Peyer's patch (tissue), 4 donors: ENCODE measurements at regions not wholly inside any gene's neighbourhood (a gene's known extent, or its start where the extent isn't known, plus 50 kb on each side); places are given as distances from the start of the nearest gene placed in this dataset.

Source experiments
- DNase-seq, 3 donors: peaks; one replicate each; pipeline ENCODE4 v3.0.0-alpha.2; 2017 to 2019
- H3K27ac ChIP-seq, 4 donors: fragments of 200-600 bp; sonication (generic); one replicate each; pipeline ENCODE4 v1.5.1; 2016 to 2019
- H3K27me3 ChIP-seq, 2 donors: fragments of 200-600 bp; sonication (generic); one replicate each; pipeline ENCODE4 v1.5.1; 2019
- H3K36me3 ChIP-seq, 3 donors: fragments of 200-600 bp; sonication (generic); one replicate each; pipeline ENCODE4 v1.5.1; 2016 to 2019
- H3K4me1 ChIP-seq, 4 donors: fragments of 200-600 bp; sonication (generic); one replicate each; pipeline ENCODE4 v1.5.1; 2016 to 2019
- H3K4me3 ChIP-seq, 4 donors: fragments of 200-600 bp; sonication (generic); 1 replicate in 3 of 4; 2 replicates in 1 of 4; pipeline ENCODE4 v1.5.1; 2016 to 2019; ENCODE audit warnings: mild to moderate bottlenecking in 1 of 4
- H3K9me3 ChIP-seq, 4 donors: fragments of 200-600 bp; sonication (generic); one replicate each; pipeline ENCODE4 v1.5.1; 2016 to 2019; ENCODE audit warnings: mild to moderate bottlenecking in 1 of 4
- POLR2A ChIP-seq, 2 donors: fragments of 450-650 bp; IDR thresholded peaks; one replicate each; pipeline ENCODE4 v1.5.1; 2017; ENCODE audit warnings: antibody characterized with exemption in 2 of 2, mild to moderate bottlenecking in 2 of 2, moderate library complexity in 2 of 2
- TF ChIP-seq, protein P1 (sequence below), 6 experiments: fragments of 450-650 bp in 4 of 6; fragments of 200-600 bp in 2 of 6; sonication (generic) in 1 of 6; IDR thresholded peaks; one replicate each; pipeline ENCODE4 v1.5.1; 2017 to 2019; ENCODE audit warnings: antibody characterized with exemption in 6 of 6, mild to moderate bottlenecking in 3 of 6, moderate library complexity in 1 of 6

DNA sequence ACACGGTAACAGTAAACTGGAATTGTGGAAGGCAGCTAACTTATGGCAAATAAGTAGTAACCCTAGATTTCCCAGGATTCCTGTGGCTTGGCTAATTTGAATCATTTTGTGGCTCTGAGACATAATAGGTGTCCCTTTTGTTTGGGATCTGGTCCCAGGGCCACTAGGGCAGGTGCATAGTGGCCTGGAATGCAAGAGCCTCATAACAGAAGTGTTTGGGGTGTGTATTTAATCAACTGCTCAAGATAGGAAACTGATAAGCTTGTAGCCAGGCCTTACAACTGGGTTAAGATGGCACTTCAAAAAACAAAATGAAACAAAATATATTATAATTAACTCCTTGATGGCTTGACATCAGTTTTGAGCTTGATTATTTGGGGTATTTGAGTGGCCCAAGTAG, 541.8 kb downstream of the ETV1 start:
- no peaks in the 10 kb centered on the region for H3K27me3 ChIP-seq
- no peaks in the 10 kb centered on the region for H3K36me3 ChIP-seq
- no peak for DNase-seq
- no peaks in the 10 kb centered on the region for H3K4me1 ChIP-seq
- no peak overlapping the region for H3K27ac ChIP-seq
- H3K4me3 ChIP-seq = no peak overlapping the region
- H3K9me3 ChIP-seq = no peaks in the 10 kb centered on the region
- TF ChIP-seq, protein P1, sequence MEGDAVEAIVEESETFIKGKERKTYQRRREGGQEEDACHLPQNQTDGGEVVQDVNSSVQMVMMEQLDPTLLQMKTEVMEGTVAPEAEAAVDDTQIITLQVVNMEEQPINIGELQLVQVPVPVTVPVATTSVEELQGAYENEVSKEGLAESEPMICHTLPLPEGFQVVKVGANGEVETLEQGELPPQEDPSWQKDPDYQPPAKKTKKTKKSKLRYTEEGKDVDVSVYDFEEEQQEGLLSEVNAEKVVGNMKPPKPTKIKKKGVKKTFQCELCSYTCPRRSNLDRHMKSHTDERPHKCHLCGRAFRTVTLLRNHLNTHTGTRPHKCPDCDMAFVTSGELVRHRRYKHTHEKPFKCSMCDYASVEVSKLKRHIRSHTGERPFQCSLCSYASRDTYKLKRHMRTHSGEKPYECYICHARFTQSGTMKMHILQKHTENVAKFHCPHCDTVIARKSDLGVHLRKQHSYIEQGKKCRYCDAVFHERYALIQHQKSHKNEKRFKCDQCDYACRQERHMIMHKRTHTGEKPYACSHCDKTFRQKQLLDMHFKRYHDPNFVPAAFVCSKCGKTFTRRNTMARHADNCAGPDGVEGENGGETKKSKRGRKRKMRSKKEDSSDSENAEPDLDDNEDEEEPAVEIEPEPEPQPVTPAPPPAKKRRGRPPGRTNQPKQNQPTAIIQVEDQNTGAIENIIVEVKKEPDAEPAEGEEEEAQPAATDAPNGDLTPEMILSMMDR (IDR thresholded peaks at IDR 0.05) = no peak
- no peak for TF ChIP-seq POLR2A (IDR thresholded peaks at IDR 0.05)

DNA sequence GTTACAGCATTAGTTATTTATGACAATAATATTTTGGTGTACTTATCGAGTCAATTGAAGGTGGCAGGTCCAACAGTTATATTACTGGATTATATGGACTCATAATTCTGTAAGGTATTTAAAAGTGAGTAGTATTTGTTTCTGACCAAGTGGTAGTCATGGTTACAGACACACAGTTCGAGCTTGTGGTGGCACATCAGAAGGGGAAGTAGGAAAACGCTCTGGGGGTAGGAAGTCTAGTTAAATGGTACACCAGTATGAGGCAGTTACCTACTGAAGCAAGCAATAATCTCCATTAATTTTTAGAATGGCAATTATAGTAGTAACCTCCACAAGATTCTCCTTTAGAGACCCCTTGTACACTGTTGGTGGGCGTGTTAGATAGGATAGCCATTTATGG, 541.2 kb downstream of the ETV1 start:
- Histone ChIP-seq H3K4me1 (no peaks in the 10 kb centered on the region), H3K27me3 (no peaks in the 10 kb centered on the region), H3K36me3 (no peaks in the 10 kb centered on the region), H3K9me3 (no peaks in the 10 kb centered on the region), H3K27ac (no peak overlapping the region), H3K4me3 (no peak overlapping the region)
- DNase-seq = no peak
- TF ChIP-seq, protein P1 (IDR thresholded peaks at IDR 0.05) = no peak
- no peak for TF ChIP-seq POLR2A (IDR thresholded peaks at IDR 0.05)

DNA sequence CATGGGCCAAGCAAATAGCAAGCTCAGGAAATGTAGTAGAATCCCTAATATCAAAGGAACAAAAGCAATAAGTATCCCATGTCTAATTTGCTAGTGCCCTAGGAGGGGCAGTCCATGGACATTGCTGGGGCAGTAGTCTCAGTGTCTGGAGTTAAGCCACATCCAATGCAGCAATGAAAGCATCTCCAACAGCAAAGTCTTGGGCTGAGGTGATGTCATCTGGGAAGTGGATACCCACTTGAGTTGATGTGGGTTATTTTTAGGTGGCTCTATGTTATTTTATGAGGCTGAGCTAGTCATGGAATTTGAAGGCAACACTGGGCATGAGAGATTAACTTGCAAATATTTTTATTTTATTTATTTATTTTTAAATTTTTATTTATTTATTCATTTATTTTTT, 540.0 kb downstream of the ETV1 start:
- TF ChIP-seq POLR2A (IDR thresholded peaks at IDR 0.05) = no peak
- TF ChIP-seq, protein P1 (IDR thresholded peaks at IDR 0.05) = no peak
- H3K27me3 ChIP-seq = no peaks in the 10 kb centered on the region
- no peak overlapping the region for H3K4me3 ChIP-seq
- no peaks in the 10 kb centered on the region for H3K9me3 ChIP-seq
- H3K4me1 ChIP-seq = no peaks in the 10 kb centered on the region
- no peak overlapping the region for H3K27ac ChIP-seq
- no peaks in the 10 kb centered on the region for H3K36me3 ChIP-seq
- no peak for DNase-seq

DNA sequence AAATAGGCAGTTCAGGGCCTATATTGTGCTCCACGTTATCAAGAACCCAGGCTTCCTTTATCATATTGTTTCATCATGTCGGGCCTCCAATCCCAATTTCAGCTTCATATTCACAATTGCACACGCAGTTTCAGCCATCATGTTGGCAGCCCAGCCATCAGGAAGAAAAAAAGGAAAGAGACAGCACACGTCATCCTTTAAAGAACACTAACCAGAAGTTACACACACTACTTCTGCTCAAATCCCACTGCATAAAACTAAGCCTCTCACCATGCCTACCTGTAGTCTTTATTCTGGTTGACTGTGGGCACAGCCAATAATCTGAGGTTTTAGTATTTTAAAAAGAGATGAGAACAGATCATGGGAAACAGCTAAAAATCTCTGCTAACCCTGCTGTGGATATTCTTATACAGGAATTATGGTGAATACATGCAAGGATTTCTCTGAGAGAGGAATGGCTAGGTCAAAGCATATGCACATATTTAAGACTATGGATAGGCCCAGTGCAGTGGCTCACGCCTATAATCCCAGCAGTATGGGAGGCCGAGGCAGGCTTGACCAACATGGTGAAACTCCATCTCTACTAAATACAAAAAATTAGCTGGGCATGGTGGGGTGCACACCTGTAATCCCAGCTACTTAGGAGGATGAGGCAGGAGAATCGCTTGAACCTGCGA, 534.4 kb downstream of the ETV1 start:
- TF ChIP-seq, protein P1 (IDR thresholded peaks at IDR 0.05) = no peak
- TF ChIP-seq POLR2A (IDR thresholded peaks at IDR 0.05) = no peak
- H3K36me3 ChIP-seq = no peaks in the 10 kb centered on the region
- no peak for DNase-seq
- H3K9me3 ChIP-seq = no peaks in the 10 kb centered on the region
- H3K4me1 ChIP-seq = no peaks in the 10 kb centered on the region
- no peaks in the 10 kb centered on the region for H3K27me3 ChIP-seq
- H3K27ac ChIP-seq = no peak overlapping the region
- no peak overlapping the region for H3K4me3 ChIP-seq

DNA sequence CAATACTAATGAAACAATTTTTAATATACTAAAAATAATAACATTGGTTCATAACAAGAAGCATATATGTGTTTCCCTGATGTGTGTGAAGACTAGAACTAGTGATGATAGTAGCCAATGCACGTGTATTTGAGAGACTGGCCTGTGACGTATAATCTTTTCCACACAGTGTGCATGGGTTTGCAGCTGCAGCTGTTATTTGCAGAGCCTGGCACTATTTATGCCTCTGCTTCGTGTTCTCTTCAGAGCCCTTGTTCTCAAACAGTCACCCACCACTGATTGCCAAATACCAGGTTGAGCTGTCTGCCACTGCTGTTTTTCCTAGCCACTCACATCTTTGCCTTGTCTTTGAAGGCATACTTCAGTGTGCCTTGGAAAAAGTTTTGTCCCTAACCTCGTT, 531.7 kb downstream of the ETV1 start:
- Histone ChIP-seq H3K27me3 (no peaks in the 10 kb centered on the region), H3K27ac (no peak overlapping the region), H3K4me3 (no peak overlapping the region), H3K9me3 (no peaks in the 10 kb centered on the region), H3K4me1 (no peaks in the 10 kb centered on the region), H3K36me3 (no peaks in the 10 kb centered on the region)
- no peak for DNase-seq
- no peak for TF ChIP-seq POLR2A (IDR thresholded peaks at IDR 0.05)
- TF ChIP-seq, protein P1 (IDR thresholded peaks at IDR 0.05) = no peak
